NK-92 treated with Interleukin-12 subunit alpha and Interleukin-12 subunit beta, amount 100 ng/mL, for 24 hours (cell line): ENCODE measurements at regions not wholly inside any gene's neighbourhood (a gene's known extent, or its start where the extent isn't known, plus 50 kb on each side); places are given as distances from the start of the nearest gene placed in this dataset.
"Not testable (repeated sequence)": the region's sequence is repeated elsewhere in the genome, so short reads cannot be mapped to it uniquely, and the experiment has no call there.

ENCODE experiments used
- DNase-seq: peaks from one replicate; lab custom pipeline; 2025; lab: John Stamatoyannopoulos, UW

- DNase-seq: no peak
Observed at GRCh38 chr6:118719351-118720124, 68.1 kb upstream of the CEP85L start.

- no peak for DNase-seq
Observed at GRCh38 chr6:118718903-118719302, 67.5 kb upstream of the CEP85L start.

- no peak for DNase-seq
Observed at GRCh38 chr6:118718297-118718696, 66.9 kb upstream of the CEP85L start.

- no peak for DNase-seq
Observed at GRCh38 chr6:118717106-118717505, 65.7 kb upstream of the CEP85L start.

GRCh38 chr6:118715907-118716306, 64.5 kb upstream of the CEP85L start:
- not testable (repeated sequence) for DNase-seq

GRCh38 chr6:118715376-118715775, 64.0 kb upstream of the CEP85L start:
- no peak for DNase-seq

GRCh38 chr6:118714756-118715155, 63.4 kb upstream of the CEP85L start:
- DNase-seq: no peak

- no peak for DNase-seq
Observed at GRCh38 chr6:118712969-118713368, 61.6 kb upstream of the CEP85L start.

- no peak for DNase-seq
Observed at GRCh38 chr6:118710616-118711015, 59.2 kb upstream of the CEP85L start.

- DNase-seq: peak; percentile 51
Observed at GRCh38 chr6:118709859-118710350, 58.5 kb upstream of the CEP85L start.

- no peak for DNase-seq
Observed at GRCh38 chr6:118708744-118709143, 57.4 kb upstream of the CEP85L start.

GRCh38 chr6:118708055-118708454, 56.7 kb upstream of the CEP85L start:
- no peak for DNase-seq

- DNase-seq: no peak
Observed at GRCh38 chr6:118706702-118707101, 55.3 kb upstream of the CEP85L start.

GRCh38 chr6:118705544-118706491, 54.4 kb upstream of the CEP85L start:
- peak; percentile 45 for DNase-seq

GRCh38 chr6:118704915-118705314, 53.5 kb upstream of the CEP85L start:
- DNase-seq: no peak

- DNase-seq: not testable (repeated sequence)
Observed at GRCh38 chr6:118701260-118701659, 49.9 kb upstream of the CEP85L start.
